ENCODE measurements at regions not wholly inside any gene's neighbourhood (a gene's known extent, or its start where the extent isn't known, plus 50 kb on each side); places are given as distances from the start of the nearest gene placed in this dataset.

DNA sequence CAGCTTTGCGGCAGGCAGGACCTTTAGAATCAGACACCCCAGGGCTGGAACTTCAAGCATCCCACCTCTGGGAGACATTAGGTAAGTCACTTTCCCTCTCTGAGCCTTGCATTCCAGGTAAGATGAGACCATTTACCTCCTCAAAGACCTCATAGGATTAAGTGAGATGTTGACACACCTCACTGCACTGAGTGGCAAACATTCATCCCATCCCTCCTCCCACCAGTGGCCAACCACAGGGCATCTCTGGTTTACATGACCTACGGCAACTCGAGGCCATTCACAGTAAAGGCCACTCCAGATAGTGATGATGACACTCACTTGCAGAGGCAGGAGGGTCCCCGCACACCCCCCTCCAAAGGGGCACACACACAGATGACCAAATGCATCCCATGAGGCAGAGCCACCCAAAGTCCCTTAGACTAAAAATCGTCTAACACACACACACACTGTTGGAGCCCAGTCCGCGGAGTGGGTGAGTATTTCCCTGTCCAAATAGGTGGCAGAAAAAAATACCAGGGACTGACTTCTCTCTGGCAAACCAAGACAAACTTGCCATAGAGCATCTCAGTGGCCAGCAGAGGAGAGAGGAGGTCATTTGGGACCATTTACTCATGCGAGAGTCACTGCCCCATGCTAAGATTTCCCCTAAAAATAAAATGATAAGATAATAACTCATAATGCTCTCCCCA lies 454.9 kb downstream of the SOX9 start:
- H3K27me3 ChIP-seq (ENCODE audit: control insufficient read depth in 3 of 3, insufficient read depth in 3 of 3, low read length in 2 of 3), result no peaks in the 10 kb centered on the region
- 64 to 71% methylated on average over 8 of the region's 8 CpGs for WGBS, 2 donors
- TF ChIP-seq CTCF (IDR thresholded peaks at IDR 0.05; ENCODE audit: control extremely low read depth, extremely low read depth), result no peak
- DNase-seq (no peak), ATAC-seq (ENCODE audit: insufficient read depth, low FRiP score) (no peak)
- H3K4me1 ChIP-seq (ENCODE audit: control insufficient read depth in 5 of 5, insufficient read depth in 5 of 5, low read length in 5 of 5), result peaks cover 0 to 17% (median 2%) of the 10 kb centered on the region in 5 donors
- H3K9ac ChIP-seq (ENCODE audit: insufficient read depth in 1 of 2, low read length in 2 of 2), result no peak overlapping the region
- no peak overlapping the region for H3K27ac ChIP-seq (ENCODE audit: low read depth in 1 of 2, low read length in 1 of 2)
- no peaks in the 10 kb centered on the region for H3K9me3 ChIP-seq (ENCODE audit: control insufficient read depth in 4 of 4, insufficient read depth in 3 of 4, low read length in 3 of 4)
- no peak overlapping the region for H3K4me3 ChIP-seq
- H3K36me3 ChIP-seq (ENCODE audit: control insufficient read depth in 4 of 4, insufficient read depth in 4 of 4, low read length in 4 of 4), result no peaks in the 10 kb centered on the region

GRCh38 chr17:72576289-72576759 lies 455.5 kb downstream of the SOX9 start:
- no peak for TF ChIP-seq CTCF (IDR thresholded peaks at IDR 0.05; ENCODE audit: control extremely low read depth, extremely low read depth)
- 28 to 47% methylated on average over 7 of the region's 7 CpGs for WGBS, 2 donors
- H3K27me3 ChIP-seq (ENCODE audit: control insufficient read depth in 3 of 3, insufficient read depth in 3 of 3, low read length in 2 of 3), result no peaks in the 10 kb centered on the region
- no peak overlapping the region for H3K9ac ChIP-seq (ENCODE audit: insufficient read depth in 1 of 2, low read length in 2 of 2)
- ATAC-seq (ENCODE audit: insufficient read depth, low FRiP score) (no peak), DNase-seq (peak; percentile 39 to 55 (median 43))
- H3K4me1 ChIP-seq (ENCODE audit: control insufficient read depth in 5 of 5, insufficient read depth in 5 of 5, low read length in 5 of 5), result peaks cover 0 to 17% (median 2%) of the 10 kb centered on the region in 5 donors
- no peaks in the 10 kb centered on the region for H3K9me3 ChIP-seq (ENCODE audit: control insufficient read depth in 4 of 4, insufficient read depth in 3 of 4, low read length in 3 of 4)
- H3K36me3 ChIP-seq (ENCODE audit: control insufficient read depth in 4 of 4, insufficient read depth in 4 of 4, low read length in 4 of 4), result no peaks in the 10 kb centered on the region
- H3K4me3 ChIP-seq, result no peak overlapping the region
- H3K27ac ChIP-seq (ENCODE audit: low read depth in 1 of 2, low read length in 1 of 2), result no peak overlapping the region

DNA sequence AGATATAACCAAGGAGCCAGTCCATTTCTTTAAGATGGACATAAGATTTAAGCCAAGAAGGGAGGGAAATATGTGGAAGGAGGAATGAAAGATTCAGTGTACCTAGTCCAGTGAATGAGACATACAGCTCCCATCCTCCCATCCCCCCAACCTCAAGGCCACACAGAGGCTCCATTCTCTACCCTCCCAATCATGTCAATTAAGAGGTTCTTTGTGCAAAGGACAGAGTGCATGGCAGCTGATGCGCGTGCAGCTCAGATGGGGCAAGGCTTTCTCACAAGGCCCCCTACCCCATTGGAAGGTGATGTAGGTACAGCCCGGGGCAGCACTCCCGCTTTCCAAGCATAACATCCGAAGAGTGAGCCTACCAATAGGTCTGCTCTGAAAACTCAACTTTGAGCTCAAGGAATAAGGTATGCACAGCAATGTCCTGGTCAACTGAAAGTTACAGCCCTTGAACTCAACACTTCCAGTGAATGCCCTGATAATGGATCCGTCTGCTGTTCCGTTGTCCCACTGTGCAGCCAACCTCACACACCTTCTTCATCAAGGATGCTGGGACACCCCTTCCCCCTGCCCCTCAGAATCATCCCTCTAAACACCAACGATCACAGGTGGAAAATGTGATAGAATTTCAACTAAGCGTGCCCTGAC lies 458.1 kb downstream of the SOX9 start:
- H3K9me3 ChIP-seq (ENCODE audit: control insufficient read depth in 4 of 4, insufficient read depth in 3 of 4, low read length in 3 of 4), result no peaks in the 10 kb centered on the region
- DNase-seq, result no peak
- H3K4me1 ChIP-seq (ENCODE audit: control insufficient read depth in 5 of 5, insufficient read depth in 5 of 5, low read length in 5 of 5), result peaks cover 0 to 15% (median 2%) of the 10 kb centered on the region in 5 donors
- no peaks in the 10 kb centered on the region for H3K36me3 ChIP-seq (ENCODE audit: control insufficient read depth in 4 of 4, insufficient read depth in 4 of 4, low read length in 4 of 4)
- no peak for ATAC-seq (ENCODE audit: insufficient read depth, low FRiP score)
- H3K9ac ChIP-seq (ENCODE audit: insufficient read depth in 1 of 2, low read length in 2 of 2), result no peak overlapping the region
- no peak for TF ChIP-seq CTCF (IDR thresholded peaks at IDR 0.05; ENCODE audit: control extremely low read depth, extremely low read depth)
- no peaks in the 10 kb centered on the region for H3K27me3 ChIP-seq (ENCODE audit: control insufficient read depth in 3 of 3, insufficient read depth in 3 of 3, low read length in 2 of 3)
- H3K4me3 ChIP-seq, result no peak overlapping the region
- 89 to 93% methylated on average over 9 of the region's 9 CpGs for WGBS, 2 donors
- no peak overlapping the region for H3K27ac ChIP-seq (ENCODE audit: low read depth in 1 of 2, low read length in 1 of 2)
